HEK293T (cell line): ENCODE measurements at regions not wholly inside any gene's neighbourhood (a gene's known extent, or its start where the extent isn't known, plus 50 kb on each side); places are given as distances from the start of the nearest gene placed in this dataset.

ENCODE experiments used
- BHLHE40 ChIP-seq: fragments of 450-650 bp; IDR thresholded peaks from 2 replicates; pipeline ENCODE4 v1.6.1; 2016; ENCODE audit warnings: mild to moderate bottlenecking, moderate library complexity, borderline replicate concordance
- CTBP1 ChIP-seq: fragments of 450-650 bp; IDR thresholded peaks from 2 replicates; pipeline ENCODE4 v1.6.1; 2016; ENCODE audit warnings: borderline replicate concordance
- ELF4 ChIP-seq: fragments of 450-650 bp; IDR thresholded peaks from 2 replicates; pipeline ENCODE4 v1.6.1; 2017; ENCODE audit warnings: antibody characterized with exemption
- FOXA1 ChIP-seq: fragments of 450-650 bp; IDR thresholded peaks from 2 replicates; pipeline ENCODE4 v1.6.1; 2016; ENCODE audit warnings: mild to moderate bottlenecking
- FOXK2 ChIP-seq: fragments of 450-650 bp; IDR thresholded peaks from 2 replicates; pipeline ENCODE4 v1.6.1; 2016; ENCODE audit warnings: mild to moderate bottlenecking
- FOXM1 ChIP-seq: fragments of 450-650 bp; IDR thresholded peaks from 2 replicates; pipeline ENCODE4 v1.6.1; 2017; ENCODE audit warnings: mild to moderate bottlenecking, borderline replicate concordance
- HDGF ChIP-seq: fragments of 450-650 bp; IDR thresholded peaks from 2 replicates; pipeline ENCODE4 v1.6.1; 2017; ENCODE audit warnings: antibody characterized with exemption, borderline replicate concordance
- LEF1 ChIP-seq: fragments of 450-650 bp; IDR thresholded peaks from 2 replicates; pipeline ENCODE4 v1.6.1; 2017; ENCODE audit warnings: mild to moderate bottlenecking, borderline replicate concordance
- NFRKB ChIP-seq: fragments of 450-650 bp; IDR thresholded peaks from 2 replicates; pipeline ENCODE4 v1.6.1; 2016; ENCODE audit warnings: mild to moderate bottlenecking, moderate library complexity
- SP1 ChIP-seq: fragments of 450-650 bp; IDR thresholded peaks from 2 replicates; pipeline ENCODE4 v1.6.1; 2017
- SUZ12 ChIP-seq: fragments of 450-650 bp; IDR thresholded peaks from 2 replicates; pipeline ENCODE4 v1.6.1; 2016; ENCODE audit warnings: mild to moderate bottlenecking
- TARDBP ChIP-seq: fragments of 450-650 bp; IDR thresholded peaks from 2 replicates; pipeline ENCODE4 v1.6.1; 2016
- TF ChIP-seq, protein P1 (sequence below): fragments of 450-650 bp; IDR thresholded peaks from 2 replicates; pipeline ENCODE4 v1.6.1; 2016

DNA sequence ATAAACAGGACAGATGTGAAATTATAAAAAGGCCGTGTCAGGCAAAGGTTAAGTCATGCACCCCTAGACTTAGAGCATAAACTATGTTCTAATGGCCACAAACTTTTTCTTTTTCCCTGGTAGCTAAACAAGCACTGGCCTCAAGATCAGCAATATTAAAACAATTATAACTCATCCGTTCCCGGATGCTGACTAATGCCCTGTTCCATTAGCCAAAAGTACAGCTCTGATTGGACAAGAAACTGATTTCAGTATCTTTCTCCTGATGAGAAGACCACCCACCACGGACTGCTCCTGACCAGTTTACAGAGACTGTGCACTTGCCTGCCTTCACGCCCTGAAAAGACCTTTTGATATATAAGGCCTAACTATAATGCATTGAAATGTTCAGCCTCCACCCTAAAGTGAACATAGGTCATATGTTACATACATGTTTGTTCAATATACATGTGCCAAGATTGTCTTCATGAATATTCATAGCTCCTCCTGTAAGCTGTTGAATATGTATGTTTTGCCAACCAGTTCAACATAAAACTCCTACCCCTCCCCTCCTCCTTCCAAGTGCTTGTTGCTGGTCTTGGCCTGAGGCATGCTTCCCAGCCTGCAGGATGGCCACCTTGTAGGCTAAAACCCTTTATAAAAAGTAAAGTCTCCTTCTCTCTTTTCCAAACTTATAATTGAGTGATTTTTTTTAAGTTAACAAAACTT, 162.0 kb downstream of the IPO8 start:
- TF ChIP-seq ELF4: no peak
- no peak for TF ChIP-seq HDGF
- TF ChIP-seq, protein P1, sequence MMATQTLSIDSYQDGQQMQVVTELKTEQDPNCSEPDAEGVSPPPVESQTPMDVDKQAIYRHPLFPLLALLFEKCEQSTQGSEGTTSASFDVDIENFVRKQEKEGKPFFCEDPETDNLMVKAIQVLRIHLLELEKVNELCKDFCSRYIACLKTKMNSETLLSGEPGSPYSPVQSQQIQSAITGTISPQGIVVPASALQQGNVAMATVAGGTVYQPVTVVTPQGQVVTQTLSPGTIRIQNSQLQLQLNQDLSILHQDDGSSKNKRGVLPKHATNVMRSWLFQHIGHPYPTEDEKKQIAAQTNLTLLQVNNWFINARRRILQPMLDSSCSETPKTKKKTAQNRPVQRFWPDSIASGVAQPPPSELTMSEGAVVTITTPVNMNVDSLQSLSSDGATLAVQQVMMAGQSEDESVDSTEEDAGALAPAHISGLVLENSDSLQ: no peak
- TF ChIP-seq FOXM1: no peak
- no peak for TF ChIP-seq CTBP1
- no peak for TF ChIP-seq BHLHE40
- no peak for TF ChIP-seq SP1
- no peak for TF ChIP-seq FOXK2
- TF ChIP-seq FOXA1: no peak
- no peak for TF ChIP-seq LEF1
- TF ChIP-seq SUZ12: no peak
- TF ChIP-seq NFRKB: no peak
- TF ChIP-seq TARDBP: no peak
